Stimulated activated CD8-positive, alpha-beta memory T cell treated with anti-CD3 and anti-CD28 coated beads, Interleukin-12 subunit alpha, Interleukin-12 subunit beta, amount 100 ng/mL, for 24 hours (primary cell): ENCODE measurements at regions not wholly inside any gene's neighbourhood (a gene's known extent, or its start where the extent isn't known, plus 50 kb on each side); places are given as distances from the start of the nearest gene placed in this dataset.

ENCODE experiments used
- DNase-seq: peaks from one replicate; pipeline ENCODE4 v3.0.0-alpha.2; 2020; ENCODE audit errors: extremely low read depth

DNA sequence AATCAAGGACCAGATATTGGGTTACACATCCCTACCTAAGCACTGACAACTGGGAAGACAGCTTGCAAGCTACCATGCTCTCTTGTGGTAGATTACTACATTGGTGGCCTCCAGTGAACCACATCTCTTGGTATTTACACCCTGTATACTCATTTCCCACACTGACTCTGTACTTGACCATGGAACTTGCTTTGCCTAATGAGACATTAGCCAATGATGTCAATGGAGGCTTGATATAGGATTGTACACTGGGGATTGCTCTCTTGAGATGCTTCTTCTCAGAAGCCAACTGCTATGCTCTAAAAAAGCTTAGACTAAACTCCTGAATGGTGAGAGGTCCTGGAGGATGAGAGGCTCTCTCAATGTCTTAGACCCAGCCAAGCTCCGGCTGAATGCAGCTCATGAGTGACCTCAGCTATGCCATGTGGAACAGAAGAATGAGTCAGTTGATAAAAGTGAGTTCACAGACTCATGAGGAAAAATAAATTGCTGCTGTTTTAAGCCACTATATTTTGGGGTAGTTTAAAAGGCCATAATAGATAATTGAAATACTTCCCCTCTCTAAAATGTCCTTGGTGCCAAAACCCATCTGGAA is 61.5 kb upstream of the GALNT15 start:
- no peak for DNase-seq

DNA sequence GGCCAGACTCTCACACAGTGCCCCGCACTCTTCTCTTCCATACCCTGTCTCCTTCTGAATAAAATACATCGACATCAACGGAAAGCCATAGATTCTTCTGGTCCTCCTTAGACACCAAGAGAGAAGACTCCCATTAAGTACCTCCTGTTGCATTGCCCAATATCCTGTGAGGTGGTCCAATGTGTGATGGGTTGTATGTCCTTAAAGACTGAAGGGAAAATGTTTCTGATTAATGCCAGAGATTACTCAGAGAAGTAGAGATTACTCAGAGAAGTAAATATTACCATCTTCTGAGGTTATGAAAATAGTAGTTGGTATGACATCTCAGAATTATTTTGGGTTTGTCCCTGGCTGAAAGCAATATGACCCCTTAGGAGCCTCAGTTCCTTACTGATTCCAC is 60.8 kb upstream of the GALNT15 start:
- no peak for DNase-seq

DNA sequence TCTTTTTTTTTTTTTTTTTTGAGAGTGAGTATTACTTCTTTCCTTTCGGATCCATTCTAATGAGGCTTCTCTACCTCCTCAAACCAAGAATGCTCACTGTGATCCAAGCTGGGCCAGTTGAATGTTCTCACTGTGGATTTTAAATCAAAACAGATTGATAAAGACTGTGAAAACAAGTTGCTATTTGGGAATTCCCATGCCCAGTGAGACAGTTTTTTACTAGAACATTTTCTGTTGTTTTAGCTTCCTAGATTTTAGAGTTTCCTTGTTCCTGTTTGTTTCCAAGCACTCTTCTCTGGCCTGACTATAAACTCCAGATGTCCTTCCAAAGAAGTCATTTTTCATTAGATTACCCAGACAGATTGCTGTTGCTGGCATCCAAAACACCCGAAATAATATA is 60.1 kb upstream of the GALNT15 start:
- DNase-seq: no peak

DNA sequence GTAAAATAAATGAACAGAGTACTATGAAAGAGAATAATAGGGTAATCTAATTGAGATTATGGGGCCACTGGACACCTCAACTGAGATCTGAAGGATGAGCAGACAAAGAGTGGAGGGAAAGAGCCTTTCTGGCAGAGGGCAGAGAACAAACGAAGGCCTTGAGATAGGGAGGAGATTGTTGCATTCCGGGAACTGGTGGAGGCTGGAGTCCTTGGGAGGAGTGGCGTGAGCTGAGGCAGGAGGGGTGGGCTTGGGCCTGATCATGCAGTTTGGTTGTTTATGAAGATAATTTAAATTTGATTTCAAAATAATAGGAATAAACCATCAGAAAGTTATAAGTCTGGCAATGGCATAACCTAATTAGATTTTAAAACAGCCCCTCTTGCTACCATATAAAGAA is 59.5 kb upstream of the GALNT15 start:
- no peak for DNase-seq

DNA sequence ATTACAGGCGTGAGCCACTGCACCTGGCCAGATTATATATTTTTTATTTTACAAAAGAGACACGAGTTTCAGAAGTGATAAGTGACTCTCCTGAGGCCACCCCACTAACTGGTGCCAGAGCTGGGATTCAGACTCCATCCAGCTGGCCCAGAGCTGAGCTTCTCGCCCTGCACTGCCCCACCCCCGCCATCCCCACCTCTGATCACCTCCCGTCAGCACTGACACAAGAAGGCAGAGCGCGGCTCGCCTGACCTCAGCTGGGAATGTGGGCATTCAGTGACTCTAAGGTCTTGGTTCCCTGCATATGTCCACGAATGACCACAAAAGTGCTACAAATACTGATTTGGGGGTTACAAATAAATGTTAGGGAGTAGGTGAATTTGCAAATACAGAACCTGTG is 56.1 kb upstream of the GALNT15 start:
- no peak for DNase-seq

DNA sequence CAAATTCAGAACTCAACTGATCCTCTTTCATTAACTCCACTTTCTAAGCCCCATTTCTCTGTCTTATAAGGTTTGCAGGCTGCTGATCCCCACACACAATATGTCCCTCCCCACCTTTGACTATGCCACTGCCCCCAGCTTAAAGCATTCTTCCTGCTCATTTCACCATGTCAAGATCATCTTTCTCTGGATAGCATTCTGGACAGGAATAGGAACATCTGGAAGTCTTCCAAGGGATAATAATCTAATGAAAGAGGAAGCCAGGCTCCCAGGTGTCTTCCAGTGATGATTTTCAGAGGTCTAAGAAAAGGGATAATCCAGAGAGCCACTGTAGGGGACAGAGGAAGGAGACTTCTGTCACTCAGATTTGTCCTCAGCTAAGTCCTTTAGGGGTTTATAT is 54.6 kb upstream of the GALNT15 start:
- DNase-seq: no peak

DNA sequence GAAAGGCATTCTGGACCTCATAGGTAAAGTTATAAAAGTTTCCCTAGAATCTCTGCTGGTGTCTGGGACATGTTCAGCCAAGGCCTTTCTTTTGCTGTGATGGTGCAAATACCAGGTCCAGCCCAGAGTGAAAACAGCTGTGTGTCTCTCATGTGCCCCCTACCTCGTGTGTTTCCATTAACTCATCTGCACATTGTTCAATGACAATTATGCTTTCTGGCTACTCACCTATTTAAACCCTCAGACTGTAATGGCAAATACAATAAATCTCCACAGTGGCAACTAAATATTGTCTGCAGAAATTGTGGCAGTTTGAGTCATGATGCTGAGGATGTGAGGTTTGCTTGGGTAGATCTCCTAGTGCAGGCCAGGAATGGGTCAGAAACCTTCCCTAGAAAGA is 53.1 kb upstream of the GALNT15 start:
- no peak for DNase-seq

DNA sequence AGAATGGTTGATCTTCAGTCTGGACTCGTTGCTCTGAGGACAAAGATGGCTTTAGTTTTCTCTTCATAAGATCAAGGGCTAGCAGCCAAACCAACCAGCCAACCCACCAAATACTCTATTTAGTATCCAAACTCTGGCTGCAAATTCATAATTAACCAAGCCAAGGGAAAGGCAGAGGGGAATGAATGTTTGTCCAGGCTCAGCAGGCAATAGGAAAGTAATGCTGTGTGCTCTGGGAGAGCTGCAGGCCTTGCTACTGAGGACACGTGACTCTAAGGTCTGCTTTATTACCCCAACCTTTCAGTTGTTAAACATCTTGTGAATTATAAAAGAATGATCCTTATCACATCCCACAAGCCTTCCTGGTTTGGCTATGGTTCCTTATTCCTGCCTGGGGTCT is 52.3 kb upstream of the GALNT15 start:
- no peak for DNase-seq

DNA sequence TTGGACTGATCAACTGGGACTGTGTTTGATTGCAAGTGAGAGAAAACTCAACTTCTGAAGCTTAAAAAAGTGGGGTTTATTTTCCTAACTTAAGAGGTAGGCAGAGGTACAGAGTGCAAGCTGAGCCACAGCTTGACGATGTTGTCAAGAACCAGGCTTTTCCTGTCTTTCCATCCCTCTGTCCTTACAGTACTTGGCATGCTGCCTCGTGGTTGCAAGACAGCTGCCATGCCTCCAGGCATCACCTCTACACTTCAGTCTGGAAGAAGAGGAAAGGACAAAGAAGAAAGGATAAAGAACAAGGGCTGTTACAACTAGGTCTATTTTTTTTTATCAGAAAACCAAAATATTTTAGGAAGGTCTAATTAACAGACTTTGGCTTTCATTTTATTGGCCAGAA is 51.8 kb upstream of the GALNT15 start:
- DNase-seq: no peak

DNA sequence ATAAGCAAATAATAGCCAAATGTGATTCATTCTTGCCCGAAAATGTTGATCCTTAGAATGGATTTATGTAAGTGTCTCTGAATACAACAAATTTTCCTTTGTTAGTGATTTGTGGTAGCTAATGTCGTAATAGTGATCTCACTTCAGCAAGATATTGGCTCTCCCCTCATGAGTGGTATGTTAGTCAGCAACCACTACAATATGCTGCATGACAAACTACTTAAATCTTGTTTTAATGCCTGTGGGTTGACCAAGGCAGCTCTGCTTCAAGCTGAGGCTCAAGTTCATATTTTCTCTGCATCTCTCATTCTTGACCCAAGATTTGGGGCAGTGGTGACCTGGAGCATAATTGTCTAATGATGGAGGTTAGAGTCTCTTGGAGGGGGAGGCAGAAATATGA is 49.8 kb upstream of the GALNT15 start:
- no peak for DNase-seq
